ENCODE measurements at regions not wholly inside any gene's neighbourhood (a gene's known extent, or its start where the extent isn't known, plus 50 kb on each side); places are given as distances from the start of the nearest gene placed in this dataset.
"Not testable (repeated sequence)": the region's sequence is repeated elsewhere in the genome, so short reads cannot be mapped to it uniquely, and the experiment has no call there.

- DNase-seq (no peak), ATAC-seq (no peak)
- H3K27ac ChIP-seq: no peak overlapping the region
- no peaks in the 10 kb centered on the region for H3K4me1 ChIP-seq
- intact Hi-C loops (cut with DNase I): no loop called here
- TF ChIP-seq CTCF (IDR thresholded peaks at IDR 0.05): no peak
- H3K36me3 ChIP-seq: no peaks in the 10 kb centered on the region
- H3K9me3 ChIP-seq: no peaks in the 10 kb centered on the region
- no peak overlapping the region for H3K4me3 ChIP-seq
- H3K27me3 ChIP-seq: no peaks in the 10 kb centered on the region
These were observed 724.0 kb downstream of the ANKRD7 start for GRCh38 chr7:118948508-118948907.

DNA sequence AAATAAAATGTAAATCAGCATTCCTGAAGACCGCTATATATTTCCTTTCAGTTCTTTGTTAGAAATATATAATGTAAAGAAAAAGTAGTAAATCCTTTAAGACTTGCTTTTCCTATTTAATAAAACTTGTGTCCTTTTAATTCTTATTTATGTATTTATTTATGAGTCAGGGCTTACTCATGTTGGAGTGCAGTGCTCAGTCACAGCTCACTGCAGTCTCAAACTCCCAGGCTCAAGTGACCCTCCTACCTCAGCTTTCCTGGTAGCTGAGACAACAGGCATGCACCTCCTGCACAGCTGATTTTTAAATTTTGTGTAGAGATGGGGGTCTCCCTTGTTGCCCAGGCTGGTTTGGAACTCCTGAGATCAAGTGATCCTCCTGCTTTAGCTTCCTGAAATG is 724.5 kb downstream of the ANKRD7 start:
- H3K27ac ChIP-seq: no peak overlapping the region
- no peaks in the 10 kb centered on the region for H3K27me3 ChIP-seq
- H3K4me3 ChIP-seq: no peak overlapping the region
- intact Hi-C loops (cut with DNase I): no loop called here
- no peaks in the 10 kb centered on the region for H3K9me3 ChIP-seq
- no peaks in the 10 kb centered on the region for H3K4me1 ChIP-seq
- no peak for ATAC-seq
- TF ChIP-seq CTCF (IDR thresholded peaks at IDR 0.05): no peak
- DNase-seq: no peak
- H3K36me3 ChIP-seq: no peaks in the 10 kb centered on the region

- H3K27ac ChIP-seq; H3K9me3 ChIP-seq; H3K36me3 ChIP-seq; intact Hi-C loops (cut with DNase I); ATAC-seq; DNase-seq; H3K27me3 ChIP-seq; H3K4me3 ChIP-seq; H3K4me1 ChIP-seq: not testable (repeated sequence)
These were observed 731.8 kb downstream of the ANKRD7 start for GRCh38 chr7:118956285-118956684.

- Histone ChIP-seq H3K4me1 (no peaks in the 10 kb centered on the region), H3K9me3 (no peaks in the 10 kb centered on the region), H3K4me3 (no peak overlapping the region), H3K27ac (no peak overlapping the region), H3K36me3 (no peaks in the 10 kb centered on the region), H3K27me3 (no peaks in the 10 kb centered on the region)
- ATAC-seq (no peak), DNase-seq (no peak)
- intact Hi-C loops (cut with DNase I): no loop called here
- no peak for TF ChIP-seq CTCF (IDR thresholded peaks at IDR 0.05)
These were observed 744.9 kb downstream of the ANKRD7 start for GRCh38 chr7:118969370-118969769.

DNA sequence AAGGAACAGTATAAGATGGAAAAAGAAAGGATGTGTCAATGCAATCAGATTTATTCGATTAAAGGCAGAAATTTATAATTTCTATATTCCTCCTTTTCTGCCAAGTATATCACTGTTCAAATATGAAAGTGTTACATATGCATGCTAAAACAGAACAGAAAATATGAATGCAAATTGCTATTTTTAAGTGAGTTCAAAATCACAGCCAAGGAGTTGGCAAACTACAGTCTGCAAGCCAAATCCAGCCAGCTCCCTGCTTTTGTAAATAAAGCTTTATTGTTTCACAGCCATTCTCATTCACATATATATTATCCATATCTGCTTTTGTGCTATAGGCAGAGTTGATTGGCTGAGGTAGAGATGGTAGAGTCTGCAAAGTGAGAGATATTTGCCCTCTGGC is 747.2 kb downstream of the ANKRD7 start:
- no peak for TF ChIP-seq CTCF (IDR thresholded peaks at IDR 0.05)
- H3K4me3 ChIP-seq: no peak overlapping the region
- H3K27me3 ChIP-seq: no peaks in the 10 kb centered on the region
- no peak for ATAC-seq
- H3K27ac ChIP-seq: no peak overlapping the region
- intact Hi-C loops (cut with DNase I): no loop called here
- DNase-seq: no peak
- H3K4me1 ChIP-seq: no peaks in the 10 kb centered on the region
- no peaks in the 10 kb centered on the region for H3K9me3 ChIP-seq
- no peaks in the 10 kb centered on the region for H3K36me3 ChIP-seq

DNA sequence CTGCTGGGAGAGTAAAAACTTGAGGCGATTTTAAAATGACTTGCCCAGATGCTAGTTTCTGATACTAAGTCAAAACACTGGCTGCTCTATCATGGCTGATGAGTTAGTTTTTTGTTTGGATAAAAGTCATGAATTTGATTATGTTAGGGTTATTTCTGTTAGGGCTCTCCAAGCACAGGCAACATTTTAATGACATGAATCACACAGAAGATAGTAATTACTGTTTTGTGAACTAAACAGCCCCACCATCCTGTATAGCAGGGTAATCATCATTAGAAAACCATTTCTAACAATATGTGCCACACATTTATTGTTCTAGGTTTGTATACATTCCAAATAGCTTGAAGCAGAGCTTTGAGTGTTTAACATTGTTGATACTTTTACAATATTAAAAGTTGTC is 750.3 kb downstream of the ANKRD7 start:
- Histone ChIP-seq H3K27me3 (no peaks in the 10 kb centered on the region), H3K4me3 (no peak overlapping the region), H3K4me1 (no peaks in the 10 kb centered on the region), H3K36me3 (no peaks in the 10 kb centered on the region), H3K27ac (no peak overlapping the region), H3K9me3 (no peaks in the 10 kb centered on the region)
- intact Hi-C loops (cut with DNase I): no loop called here
- no peak for TF ChIP-seq CTCF (IDR thresholded peaks at IDR 0.05)
- ATAC-seq: no peak
- no peak for DNase-seq
